Thymus (tissue), 11 donors: ENCODE measurements at regions not wholly inside any gene's neighbourhood (a gene's known extent, or its start where the extent isn't known, plus 50 kb on each side); places are given as distances from the start of the nearest gene placed in this dataset.

Source experiments
- DNase-seq, 9 donors: peaks; one replicate each; pipeline ENCODE4 v3.0.0-alpha.2; 2013; ENCODE audit warnings: low spot score in 9 of 9, low read depth in 6 of 9, missing footprints in 1 of 9
- H3K27ac ChIP-seq, 2 donors: one replicate each; pipeline ENCODE4 v1.5.1; 2013; ENCODE audit warnings: control low read depth in 1 of 2, low read depth in 1 of 2, low read length in 1 of 2, mild to moderate bottlenecking in 1 of 2, moderate library complexity in 1 of 2
- H3K27me3 ChIP-seq, 2 donors: one replicate each; pipeline ENCODE4 v1.5.1; 2013; ENCODE audit warnings: low read length in 1 of 2; ENCODE audit not compliant: control insufficient read depth in 2 of 2, insufficient read depth in 1 of 2
- H3K36me3 ChIP-seq, 2 donors: one replicate each; pipeline ENCODE4 v1.5.1; 2013; ENCODE audit warnings: low read length in 1 of 2, mild to moderate bottlenecking in 1 of 2, moderate library complexity in 1 of 2; ENCODE audit not compliant: control insufficient read depth in 2 of 2, insufficient read depth in 2 of 2
- H3K4me1 ChIP-seq, 2 donors: one replicate each; pipeline ENCODE4 v1.5.1; 2013; ENCODE audit warnings: low read length in 2 of 2; ENCODE audit not compliant: control insufficient read depth in 2 of 2, insufficient read depth in 2 of 2
- H3K4me3 ChIP-seq, 2 donors: one replicate each; pipeline ENCODE4 v1.5.1; 2013; ENCODE audit warnings: low read length in 2 of 2, control low read depth in 1 of 2, mild to moderate bottlenecking in 1 of 2
- H3K9me3 ChIP-seq, 2 donors: one replicate each; pipeline ENCODE4 v1.5.1; 2013; ENCODE audit warnings: low read length in 1 of 2, mild to moderate bottlenecking in 1 of 2; ENCODE audit not compliant: control insufficient read depth in 2 of 2, insufficient read depth in 1 of 2
- WGBS: extraction: QIAGEN DNeasy Blood & Tissue Kit; methylation state at CpG from one replicate; pipeline ENCODE4 v1.1.7; 2013; 5-methylcytosine and 5-hydroxymethylcytosine counted together
- donor health status: healthy.

DNA sequence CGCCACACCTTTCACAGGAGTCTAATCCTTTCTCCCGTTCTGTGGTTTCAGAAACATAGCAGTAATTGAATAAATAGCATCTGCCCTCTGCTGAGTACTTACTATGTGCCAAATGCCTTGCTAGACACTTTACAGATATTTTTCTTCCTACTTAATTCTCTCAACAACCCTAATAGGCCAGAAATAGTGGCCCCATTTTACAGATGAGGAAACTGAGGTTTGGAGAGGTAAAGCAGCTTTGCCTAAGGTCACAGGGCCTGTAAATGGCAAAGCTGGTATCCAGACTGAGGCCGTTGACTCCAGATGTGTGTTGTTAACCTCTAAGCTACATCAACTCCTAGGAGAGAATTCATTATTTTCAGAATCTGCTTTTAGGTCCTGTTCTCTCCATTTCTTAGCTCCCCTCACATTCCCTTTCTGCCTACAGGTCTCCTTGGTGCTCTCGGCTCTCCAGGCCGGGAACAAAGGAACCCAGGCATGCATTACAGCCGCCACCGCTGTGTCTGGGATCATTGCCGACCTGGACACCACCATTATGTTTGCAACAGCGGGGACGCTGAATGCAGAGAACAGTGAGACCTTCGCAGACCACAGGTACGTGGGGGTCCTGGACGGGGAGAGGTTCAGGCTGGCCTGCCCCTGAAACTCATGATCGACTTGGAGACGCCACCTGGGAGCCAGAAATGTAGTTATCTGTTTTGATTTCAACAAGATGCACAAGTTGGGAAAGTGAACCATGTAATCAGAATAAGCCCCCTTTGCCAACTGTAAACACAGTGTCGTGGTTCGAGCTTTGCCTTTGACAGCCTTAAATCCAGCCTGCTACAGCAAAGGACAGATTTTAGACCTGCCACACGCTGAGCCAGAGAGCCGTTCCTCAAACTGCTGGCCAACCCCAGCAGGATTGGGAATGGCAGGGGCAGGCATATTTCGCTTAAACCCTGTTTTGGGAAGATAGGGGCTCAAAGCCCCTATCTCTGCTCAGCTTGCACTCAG, 246.5 kb upstream of the TPM1 start:
- no peaks in the 10 kb centered on the region for H3K36me3 ChIP-seq
- DNase-seq, result no peak
- H3K4me1 ChIP-seq, result no peaks in the 10 kb centered on the region
- H3K4me3 ChIP-seq, result no peak overlapping the region
- H3K9me3 ChIP-seq, result no peaks in the 10 kb centered on the region
- no peaks in the 10 kb centered on the region for H3K27me3 ChIP-seq
- WGBS, result 97% methylated on average over 20 of the region's 20 CpGs
- H3K27ac ChIP-seq, result no peak overlapping the region

DNA sequence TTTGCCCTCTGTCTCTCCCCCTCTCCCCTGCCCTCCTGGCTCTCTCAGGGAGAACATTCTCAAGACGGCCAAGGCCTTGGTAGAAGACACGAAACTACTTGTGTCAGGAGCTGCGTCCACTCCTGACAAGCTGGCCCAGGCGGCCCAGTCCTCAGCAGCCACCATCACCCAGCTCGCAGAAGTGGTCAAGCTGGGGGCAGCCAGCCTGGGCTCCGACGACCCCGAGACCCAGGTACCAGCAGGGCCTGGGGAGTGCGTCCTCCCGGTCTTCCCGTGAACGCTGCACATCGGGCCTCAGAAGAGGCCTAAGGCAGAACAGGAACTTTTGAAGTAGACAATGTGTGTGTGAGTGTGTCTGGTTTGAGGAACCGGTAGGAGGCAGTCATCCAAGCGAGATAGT, 245.4 kb upstream of the TPM1 start:
- Histone ChIP-seq H3K9me3 (no peaks in the 10 kb centered on the region), H3K27me3 (no peaks in the 10 kb centered on the region), H3K4me3 (no peak overlapping the region), H3K27ac (no peak overlapping the region), H3K4me1 (no peaks in the 10 kb centered on the region), H3K36me3 (no peaks in the 10 kb centered on the region)
- DNase-seq, result no peak
- 97% methylated on average over 15 of the region's 15 CpGs for WGBS

DNA sequence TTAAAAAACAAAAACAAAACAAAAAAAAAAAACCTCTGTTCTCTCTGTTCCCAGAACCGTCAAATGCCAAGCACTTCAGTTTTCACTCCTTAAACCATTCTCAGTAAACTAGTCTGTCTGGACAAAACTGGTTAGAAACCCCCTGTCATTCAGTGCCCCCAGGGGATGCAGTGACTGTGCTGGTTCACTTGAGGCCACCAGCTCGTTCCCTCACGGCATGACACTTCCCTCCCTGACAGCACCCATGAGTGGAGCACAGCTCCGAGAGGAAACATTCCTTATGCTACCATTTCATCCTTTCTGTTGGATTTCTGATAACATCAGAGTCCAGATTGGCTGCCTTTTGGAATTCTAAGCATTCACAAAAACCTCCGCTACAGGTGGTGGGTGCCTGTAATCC, 244.0 kb upstream of the TPM1 start:
- WGBS, result 95% methylated on average over 5 of the region's 5 CpGs

DNA sequence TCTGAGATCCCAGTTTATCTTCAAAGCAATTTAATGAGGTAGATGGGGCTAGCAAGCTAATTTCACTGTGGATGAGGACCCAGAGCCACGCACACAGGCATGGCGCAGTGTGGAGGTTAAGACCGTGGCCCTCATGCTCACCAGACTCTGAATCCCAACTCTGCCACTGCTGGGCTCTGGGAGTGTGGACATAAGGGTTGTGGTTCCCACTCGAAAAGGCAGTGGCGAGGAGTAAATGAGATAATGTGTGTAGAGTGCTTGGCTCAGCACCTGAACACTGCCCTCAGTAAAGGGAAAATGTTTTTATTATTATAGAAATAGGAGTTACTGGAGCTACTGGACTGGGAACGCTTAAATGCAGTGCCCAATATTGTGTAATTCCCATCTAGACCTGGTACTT, 243.5 kb upstream of the TPM1 start:
- H3K9me3 ChIP-seq, result no peaks in the 10 kb centered on the region
- no peaks in the 10 kb centered on the region for H3K4me1 ChIP-seq
- H3K27me3 ChIP-seq, result no peaks in the 10 kb centered on the region
- H3K4me3 ChIP-seq, result no peak overlapping the region
- 98% methylated on average over 6 of the region's 6 CpGs for WGBS
- no peak overlapping the region for H3K27ac ChIP-seq
- H3K36me3 ChIP-seq, result no peaks in the 10 kb centered on the region
- DNase-seq, result no peak

More for the DNA sequence above, 244.0 kb upstream of the TPM1 start:
- Histone ChIP-seq H3K4me1 (no peaks in the 10 kb centered on the region), H3K27ac (no peak overlapping the region), H3K36me3 (no peaks in the 10 kb centered on the region), H3K27me3 (no peaks in the 10 kb centered on the region), H3K4me3 (no peak overlapping the region), H3K9me3 (no peaks in the 10 kb centered on the region)
- no peak for DNase-seq

DNA sequence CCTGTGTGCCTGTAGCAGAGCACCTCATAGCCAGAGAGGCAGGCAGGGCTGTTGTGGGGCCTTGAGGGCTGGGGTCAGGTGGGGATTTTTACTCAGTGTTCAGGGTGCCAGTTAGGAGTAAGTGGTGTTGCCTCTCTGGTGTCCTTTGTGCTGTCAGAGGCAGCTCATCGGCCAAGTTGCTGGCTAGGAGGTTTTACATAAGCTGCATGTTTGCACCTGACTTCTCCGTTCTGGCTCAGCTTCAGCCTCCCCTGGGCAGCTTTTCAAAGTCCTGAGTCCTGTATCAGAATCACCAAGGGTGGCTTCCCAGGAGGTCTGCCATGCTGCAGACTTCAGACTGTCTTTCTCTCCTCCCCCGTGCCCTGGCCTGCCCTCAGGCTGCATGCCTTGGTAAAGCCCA, 242.6 kb upstream of the TPM1 start:
- Histone ChIP-seq H3K4me1 (no peaks in the 10 kb centered on the region), H3K4me3 (no peak overlapping the region), H3K27me3 (no peaks in the 10 kb centered on the region), H3K36me3 (no peaks in the 10 kb centered on the region), H3K9me3 (no peaks in the 10 kb centered on the region), H3K27ac (no peak overlapping the region)
- DNase-seq, result no peak
- WGBS, result 94% methylated on average over 3 of the region's 3 CpGs

DNA sequence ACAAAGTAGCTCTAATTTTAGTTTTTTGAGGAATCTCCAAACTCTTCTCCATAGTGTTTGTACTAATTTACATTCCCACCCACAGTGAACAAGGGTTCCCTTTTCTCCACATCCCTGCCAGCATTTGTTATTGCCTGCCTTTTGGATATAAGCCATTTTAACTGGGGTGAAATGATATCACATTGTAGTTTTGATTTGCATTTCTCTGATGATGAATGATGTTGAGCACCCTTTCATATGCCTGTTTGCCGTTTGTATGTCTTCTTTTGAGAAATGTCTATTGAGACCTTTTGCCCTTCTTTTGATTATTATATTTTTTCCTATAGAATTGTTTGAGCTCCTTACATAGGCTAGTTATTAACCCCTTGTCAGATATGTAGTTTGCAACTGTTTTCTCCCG, 239.9 kb upstream of the TPM1 start:
- H3K27ac ChIP-seq, result no peak overlapping the region
- H3K4me1 ChIP-seq, result no peaks in the 10 kb centered on the region
- DNase-seq, result no peak
- H3K9me3 ChIP-seq, result no peaks in the 10 kb centered on the region
- H3K36me3 ChIP-seq, result no peaks in the 10 kb centered on the region
- H3K4me3 ChIP-seq, result no peak overlapping the region
- no peaks in the 10 kb centered on the region for H3K27me3 ChIP-seq
- 96% methylated on average over 2 of the region's 2 CpGs for WGBS

GRCh38 chr15:62803856-62804400, 238.6 kb upstream of the TPM1 start:
- no peaks in the 10 kb centered on the region for H3K27me3 ChIP-seq
- no peaks in the 10 kb centered on the region for H3K36me3 ChIP-seq
- no peak for DNase-seq
- H3K4me1 ChIP-seq, result no peaks in the 10 kb centered on the region
- no peak overlapping the region for H3K4me3 ChIP-seq
- WGBS, result 97% methylated on average over 5 of the region's 5 CpGs
- H3K9me3 ChIP-seq, result no peaks in the 10 kb centered on the region
- no peak overlapping the region for H3K27ac ChIP-seq

DNA sequence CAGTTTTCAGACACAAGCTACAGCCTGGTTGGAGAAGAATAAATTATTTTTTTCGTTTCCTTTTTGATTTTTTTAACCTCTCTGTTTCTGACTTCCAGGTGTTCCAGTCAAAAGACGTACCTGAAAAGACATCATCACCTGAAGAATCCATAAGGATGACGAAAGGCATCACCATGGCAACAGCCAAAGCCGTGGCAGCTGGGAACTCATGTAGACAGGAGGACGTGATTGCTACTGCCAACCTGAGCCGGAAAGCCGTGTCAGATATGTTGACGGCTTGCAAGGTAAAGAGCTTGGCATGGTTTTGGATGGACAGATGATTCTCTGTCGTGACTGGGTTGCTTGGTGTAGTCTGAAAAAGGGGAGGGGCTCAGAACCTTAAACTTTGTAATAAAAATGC, 237.0 kb upstream of the TPM1 start:
- no peak for DNase-seq
- no peaks in the 10 kb centered on the region for H3K4me1 ChIP-seq
- H3K4me3 ChIP-seq, result no peak overlapping the region
- no peak overlapping the region for H3K27ac ChIP-seq
- no peaks in the 10 kb centered on the region for H3K36me3 ChIP-seq
- 95% methylated on average over 9 of the region's 9 CpGs for WGBS
- H3K9me3 ChIP-seq, result no peaks in the 10 kb centered on the region
- H3K27me3 ChIP-seq, result no peaks in the 10 kb centered on the region

DNA sequence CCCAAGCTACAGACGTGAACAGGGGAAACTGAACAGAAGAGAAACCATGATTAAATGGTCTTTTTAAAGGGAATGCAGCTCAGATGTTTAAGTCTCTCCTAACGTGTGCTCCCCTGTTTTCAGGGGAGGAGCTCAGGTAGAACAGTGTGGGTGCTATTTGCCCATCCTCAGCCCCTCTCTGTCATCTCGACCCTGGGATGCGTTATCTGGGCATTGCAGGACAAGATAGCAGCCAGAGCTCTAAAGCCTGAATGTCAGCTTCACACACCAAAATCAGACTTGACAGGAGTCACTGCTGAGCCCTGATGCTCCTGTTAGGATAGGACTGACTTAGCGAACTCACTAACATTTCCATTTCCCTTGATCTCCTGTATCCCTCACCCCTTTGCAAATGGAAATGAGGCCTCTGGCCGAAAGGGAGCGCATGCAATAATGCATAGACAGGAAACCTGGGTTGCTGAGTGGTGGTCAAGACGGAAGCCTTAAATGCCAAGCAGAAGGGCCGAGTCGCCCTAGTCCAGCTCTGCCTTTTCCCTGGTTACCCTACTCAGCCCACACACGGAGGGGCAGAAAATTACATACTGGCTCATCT, 234.9 kb upstream of the TPM1 start:
- H3K27ac ChIP-seq, result no peak overlapping the region
- 97% methylated on average over 11 of the region's 11 CpGs for WGBS
- H3K36me3 ChIP-seq, result no peaks in the 10 kb centered on the region
- no peaks in the 10 kb centered on the region for H3K4me1 ChIP-seq
- no peak overlapping the region for H3K4me3 ChIP-seq
- DNase-seq, result no peak
- no peaks in the 10 kb centered on the region for H3K9me3 ChIP-seq
- no peaks in the 10 kb centered on the region for H3K27me3 ChIP-seq
